Peyer's patch (tissue), 4 donors: ENCODE measurements at regions not wholly inside any gene's neighbourhood (a gene's known extent, or its start where the extent isn't known, plus 50 kb on each side); places are given as distances from the start of the nearest gene placed in this dataset.

Source experiments
- POLR2A ChIP-seq, 2 donors: fragments of 450-650 bp; IDR thresholded peaks; one replicate each; pipeline ENCODE4 v1.5.1; 2017; ENCODE audit warnings: antibody characterized with exemption in 2 of 2, mild to moderate bottlenecking in 2 of 2, moderate library complexity in 2 of 2
- TF ChIP-seq, protein P1 (sequence below), 6 experiments: fragments of 450-650 bp in 4 of 6; fragments of 200-600 bp in 2 of 6; sonication (generic) in 1 of 6; IDR thresholded peaks; one replicate each; pipeline ENCODE4 v1.5.1; 2017 to 2019; ENCODE audit warnings: antibody characterized with exemption in 6 of 6, mild to moderate bottlenecking in 3 of 6, moderate library complexity in 1 of 6

DNA sequence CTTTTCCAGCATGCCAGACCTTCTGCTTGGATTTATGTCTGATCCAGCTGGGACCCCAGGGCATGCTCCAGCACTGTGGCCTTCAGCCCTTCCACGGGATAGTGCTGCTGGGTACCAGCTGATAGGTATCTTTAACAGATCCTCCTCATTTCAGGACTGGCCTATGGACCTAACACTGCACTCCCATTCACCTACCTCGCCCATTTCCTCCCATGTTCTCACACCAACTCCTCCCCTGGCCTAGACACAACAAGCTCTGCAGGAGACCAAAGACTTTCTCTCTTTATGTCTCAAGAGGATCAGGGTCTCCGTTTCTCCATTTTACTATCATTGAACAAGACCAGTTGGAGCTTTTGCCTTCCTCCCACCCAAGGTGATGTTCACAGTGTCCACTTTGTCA is 140.0 kb upstream of the TMCC3 start:
- TF ChIP-seq, protein P1, sequence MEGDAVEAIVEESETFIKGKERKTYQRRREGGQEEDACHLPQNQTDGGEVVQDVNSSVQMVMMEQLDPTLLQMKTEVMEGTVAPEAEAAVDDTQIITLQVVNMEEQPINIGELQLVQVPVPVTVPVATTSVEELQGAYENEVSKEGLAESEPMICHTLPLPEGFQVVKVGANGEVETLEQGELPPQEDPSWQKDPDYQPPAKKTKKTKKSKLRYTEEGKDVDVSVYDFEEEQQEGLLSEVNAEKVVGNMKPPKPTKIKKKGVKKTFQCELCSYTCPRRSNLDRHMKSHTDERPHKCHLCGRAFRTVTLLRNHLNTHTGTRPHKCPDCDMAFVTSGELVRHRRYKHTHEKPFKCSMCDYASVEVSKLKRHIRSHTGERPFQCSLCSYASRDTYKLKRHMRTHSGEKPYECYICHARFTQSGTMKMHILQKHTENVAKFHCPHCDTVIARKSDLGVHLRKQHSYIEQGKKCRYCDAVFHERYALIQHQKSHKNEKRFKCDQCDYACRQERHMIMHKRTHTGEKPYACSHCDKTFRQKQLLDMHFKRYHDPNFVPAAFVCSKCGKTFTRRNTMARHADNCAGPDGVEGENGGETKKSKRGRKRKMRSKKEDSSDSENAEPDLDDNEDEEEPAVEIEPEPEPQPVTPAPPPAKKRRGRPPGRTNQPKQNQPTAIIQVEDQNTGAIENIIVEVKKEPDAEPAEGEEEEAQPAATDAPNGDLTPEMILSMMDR (IDR thresholded peaks at IDR 0.05), result no peak
- TF ChIP-seq POLR2A (IDR thresholded peaks at IDR 0.05), result no peak
